HFFc6 (cell line): ENCODE measurements at regions not wholly inside any gene's neighbourhood (a gene's known extent, or its start where the extent isn't known, plus 50 kb on each side); places are given as distances from the start of the nearest gene placed in this dataset.
"Not testable (repeated sequence)": the region's sequence is repeated elsewhere in the genome, so short reads cannot be mapped to it uniquely, and the experiment has no call there.

Experiments used
- DNase-seq: peaks from one replicate; pipeline ENCODE4 v3.0.0-alpha.2; 2018
- H3K27ac Mint-ChIP-seq: 2 replicates; pipeline ENCODE4 v1.8.0; 2020; ENCODE audit warnings: mild to moderate bottlenecking, mixed read lengths
- H3K27me3 Mint-ChIP-seq: 2 replicates; pipeline ENCODE4 v1.8.0; 2021; ENCODE audit warnings: mild to moderate bottlenecking, moderate library complexity, mixed read lengths; ENCODE audit not compliant: insufficient read depth
- H3K36me3 Mint-ChIP-seq: 2 replicates; pipeline ENCODE4 v1.8.0; 2021; ENCODE audit warnings: low read depth, mixed read lengths
- H3K4me1 Mint-ChIP-seq: 2 replicates; pipeline ENCODE4 v1.8.0; 2020; ENCODE audit warnings: low read depth, mixed read lengths
- H3K4me3 Mint-ChIP-seq: 2 replicates; pipeline ENCODE4 v1.8.0; 2020; ENCODE audit warnings: mild to moderate bottlenecking, moderate library complexity, mixed read lengths
- H3K9me3 Mint-ChIP-seq: 2 replicates; pipeline ENCODE4 v1.8.0; 2020; ENCODE audit warnings: mild to moderate bottlenecking, mixed read lengths
- CTCF ChIP-seq: fragments of 200-600 bp; sonication (generic); IDR thresholded peaks from 2 replicates; pipeline ENCODE4 v1.5.0; 2021; ENCODE audit warnings: antibody characterized with exemption, mild to moderate bottlenecking

DNA sequence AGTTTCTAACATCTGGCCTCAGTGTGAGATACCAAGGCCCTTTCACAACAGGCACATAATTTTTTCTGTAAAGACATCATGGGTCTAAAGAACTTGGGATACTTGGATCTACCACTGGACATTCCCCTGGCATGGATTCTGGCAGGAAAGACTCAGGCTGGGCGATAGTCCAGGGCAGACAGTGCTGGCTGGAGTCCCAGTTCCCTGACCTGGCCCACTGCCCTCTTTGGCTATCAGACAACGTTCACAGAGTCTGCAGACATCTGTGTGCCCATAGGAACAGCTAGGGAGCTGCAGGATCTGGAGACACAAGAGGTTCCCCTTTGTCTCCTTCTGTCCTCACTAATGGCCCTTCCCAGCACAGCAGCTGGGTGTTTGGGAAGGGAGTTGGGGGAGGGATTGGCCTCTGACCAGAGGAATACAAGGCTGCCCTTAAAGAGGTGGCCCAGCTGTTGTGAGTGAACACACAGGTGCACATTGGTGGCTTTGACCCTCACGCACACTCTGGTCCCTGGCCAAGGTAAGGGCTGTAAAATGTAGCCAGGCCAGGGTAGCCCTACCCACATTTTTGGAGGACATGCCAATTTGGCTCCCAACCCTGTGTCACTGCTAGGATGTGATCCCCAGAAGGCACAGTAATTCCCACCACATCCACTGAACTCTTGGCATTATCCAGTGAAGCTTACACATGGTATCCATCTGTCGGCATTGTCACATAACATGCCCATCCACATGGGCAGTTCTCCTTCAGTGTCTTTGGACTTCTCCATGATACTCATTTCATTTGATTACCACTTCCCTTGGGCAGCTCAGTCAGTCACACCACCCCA lies 72.3 kb downstream of the SOX3 start:
- Mint-ChIP-seq H3K27ac (no peak overlapping the region), H3K9me3 (peaks cover 3% of the 10 kb centered on the region; the same call in 1 of the 2 replicates), H3K4me1 (no peaks in the 10 kb centered on the region), H3K27me3 (no peaks in the 10 kb centered on the region), H3K36me3 (no peaks in the 10 kb centered on the region), H3K4me3 (no peak overlapping the region)
- no peak for DNase-seq
- TF ChIP-seq CTCF: no peak

DNA sequence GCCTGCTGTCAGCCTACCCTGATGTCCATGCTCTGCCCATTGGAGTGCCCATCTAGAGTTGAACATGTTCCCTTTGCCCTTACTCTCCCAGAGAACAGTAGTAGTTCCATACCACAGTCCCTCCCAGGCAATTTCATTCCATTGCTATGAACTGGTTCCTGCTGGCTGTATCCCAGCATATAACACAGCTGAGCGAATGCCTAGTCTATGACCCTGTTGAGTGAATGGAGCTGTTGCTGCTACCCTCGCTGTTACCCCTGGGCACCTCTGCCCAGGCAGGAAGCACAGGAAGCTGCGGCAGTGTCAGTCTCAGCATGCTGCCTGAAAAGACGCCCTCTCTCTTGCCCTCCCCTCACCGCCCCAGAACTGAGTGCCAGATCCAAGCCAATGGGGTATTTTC lies 73.3 kb downstream of the SOX3 start:
- DNase-seq: no peak

GRCh38 chrX:140425712-140426395 lies 79.0 kb downstream of the SOX3 start:
- Mint-ChIP-seq H3K4me3 (no peak overlapping the region), H3K27me3 (no peaks in the 10 kb centered on the region), H3K36me3 (no peaks in the 10 kb centered on the region), H3K27ac (no peak overlapping the region), H3K4me1 (no peaks in the 10 kb centered on the region), H3K9me3 (peaks cover 13% of the 10 kb centered on the region; the same call in 1 of the 2 replicates)
- no peak for TF ChIP-seq CTCF
- DNase-seq: no peak

More for the DNA sequence above, 73.3 kb downstream of the SOX3 start:
- Mint-ChIP-seq H3K27me3 (no peaks in the 10 kb centered on the region), H3K4me1 (no peaks in the 10 kb centered on the region), H3K27ac (no peak overlapping the region), H3K4me3 (no peak overlapping the region), H3K36me3 (no peaks in the 10 kb centered on the region), H3K9me3 (no peaks in the 10 kb centered on the region)
- no peak for TF ChIP-seq CTCF

DNA sequence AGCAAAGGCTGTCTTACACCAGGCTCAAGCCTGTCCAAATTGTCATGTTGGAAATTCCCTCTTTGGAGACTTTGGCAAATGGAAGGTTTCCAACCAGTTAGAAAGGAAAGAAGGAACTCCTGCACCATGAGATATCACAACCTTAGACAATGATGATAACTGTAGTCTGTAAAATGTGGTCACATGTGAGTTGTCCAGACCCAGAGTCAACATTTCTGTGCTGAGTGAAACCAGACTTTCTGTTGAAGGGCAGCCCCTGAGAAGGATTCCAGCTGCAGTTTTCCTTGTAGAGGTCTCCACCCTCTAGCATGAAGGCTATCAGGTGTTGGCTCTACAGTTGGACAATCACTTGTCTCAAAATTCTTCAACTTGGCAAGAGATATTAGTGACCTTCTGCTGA lies 82.4 kb downstream of the SOX3 start:
- no peak overlapping the region for H3K4me3 Mint-ChIP-seq
- H3K9me3 Mint-ChIP-seq: peaks cover 13% of the 10 kb centered on the region; the same call in 1 of the 2 replicates
- H3K4me1 Mint-ChIP-seq: no peaks in the 10 kb centered on the region
- H3K36me3 Mint-ChIP-seq: no peaks in the 10 kb centered on the region
- no peak for DNase-seq
- H3K27me3 Mint-ChIP-seq: no peaks in the 10 kb centered on the region
- no peak overlapping the region for H3K27ac Mint-ChIP-seq
- TF ChIP-seq CTCF: no peak

GRCh38 chrX:140402131-140402530 lies 102.7 kb downstream of the SOX3 start:
- not testable (repeated sequence) for H3K27me3 Mint-ChIP-seq, H3K4me1 Mint-ChIP-seq, H3K27ac Mint-ChIP-seq, H3K4me3 Mint-ChIP-seq, H3K36me3 Mint-ChIP-seq, DNase-seq
- peaks cover 19% of the 10 kb centered on the region for H3K9me3 Mint-ChIP-seq

DNA sequence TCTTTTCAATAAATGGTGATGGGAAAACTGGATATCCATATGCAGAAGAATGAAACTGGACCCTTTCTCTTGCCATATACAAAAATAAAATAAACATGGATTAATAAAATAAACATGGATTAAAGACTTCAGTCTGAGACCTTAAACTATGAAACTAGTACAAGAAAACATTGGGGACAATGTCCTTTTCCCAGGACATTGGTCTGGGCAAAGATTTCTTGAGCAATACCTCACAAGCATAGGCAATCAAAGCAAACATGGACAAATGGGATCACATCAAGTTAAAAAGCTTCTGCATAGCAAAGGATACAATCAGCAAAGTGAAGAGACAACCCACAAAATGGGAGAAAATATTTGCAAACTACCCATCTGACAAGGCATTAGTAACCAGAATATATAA lies 108.5 kb downstream of the SOX3 start:
- H3K4me1 Mint-ChIP-seq, H3K27ac Mint-ChIP-seq, H3K36me3 Mint-ChIP-seq, H3K9me3 Mint-ChIP-seq, H3K4me3 Mint-ChIP-seq, DNase-seq, H3K27me3 Mint-ChIP-seq: not testable (repeated sequence)
